Stomach smooth muscle (tissue), 2 donors: ENCODE measurements at regions not wholly inside any gene's neighbourhood (a gene's known extent, or its start where the extent isn't known, plus 50 kb on each side); places are given as distances from the start of the nearest gene placed in this dataset.
"Not testable (repeated sequence)": the region's sequence is repeated elsewhere in the genome, so short reads cannot be mapped to it uniquely, and the experiment has no call there.

ENCODE experiments used
- H3K27ac ChIP-seq: one replicate; pipeline ENCODE4 v1.7.0; 2013; ENCODE audit warnings: mild to moderate bottlenecking, low read length, inconsistent platforms
- H3K27me3 ChIP-seq, 2 donors: one replicate each; pipeline ENCODE4 v1.7.0; 2013; ENCODE audit warnings: low read length in 2 of 2; ENCODE audit not compliant: insufficient read depth in 2 of 2, control insufficient read depth in 1 of 2
- H3K36me3 ChIP-seq, 2 donors: one replicate each; pipeline ENCODE4 v1.7.0; 2013; ENCODE audit warnings: low read length in 2 of 2; ENCODE audit not compliant: control insufficient read depth in 2 of 2, insufficient read depth in 2 of 2
- H3K4me1 ChIP-seq: one replicate; pipeline ENCODE4 v1.7.0; 2013; ENCODE audit warnings: low read length; ENCODE audit not compliant: control insufficient read depth, insufficient read depth
- H3K4me3 ChIP-seq, 2 donors: one replicate each; pipeline ENCODE4 v1.7.0; 2013; ENCODE audit warnings: low read length in 2 of 2
- H3K9ac ChIP-seq, 2 donors: one replicate each; pipeline ENCODE4 v1.7.0; 2013; ENCODE audit warnings: low read length in 2 of 2, mild to moderate bottlenecking in 1 of 2
- H3K9me3 ChIP-seq, 2 donors: one replicate each; pipeline ENCODE4 v1.7.0; 2013; ENCODE audit warnings: low read length in 2 of 2; ENCODE audit not compliant: control insufficient read depth in 2 of 2
- donor health status: healthy.
- donor health status: Pancreatic carcinoma.

GRCh38 chr6:139519097-139519496, 144.6 kb upstream of the CITED2 start:
- Histone ChIP-seq H3K4me1 (no peaks in the 10 kb centered on the region), H3K4me3 (no peak overlapping the region), H3K27me3 (no peaks in the 10 kb centered on the region), H3K9ac (no peak overlapping the region), H3K27ac (no peak overlapping the region), H3K9me3 (no peaks in the 10 kb centered on the region), H3K36me3 (no peaks in the 10 kb centered on the region)

- Histone ChIP-seq H3K4me1 (no peaks in the 10 kb centered on the region), H3K9ac (no peak overlapping the region), H3K27ac (no peak overlapping the region), H3K27me3 (no peaks in the 10 kb centered on the region), H3K36me3 (no peaks in the 10 kb centered on the region), H3K4me3 (no peak overlapping the region), H3K9me3 (no peaks in the 10 kb centered on the region)
Observed at GRCh38 chr6:139518556-139519091, 144.2 kb upstream of the CITED2 start.

GRCh38 chr6:139517998-139518555, 143.6 kb upstream of the CITED2 start:
- not testable (repeated sequence) for H3K27ac ChIP-seq

GRCh38 chr6:139515511-139515910, 141.1 kb upstream of the CITED2 start:
- Histone ChIP-seq H3K27me3 (no peaks in the 10 kb centered on the region), H3K9me3 (no peaks in the 10 kb centered on the region), H3K4me3 (no peak overlapping the region), H3K27ac (no peak overlapping the region), H3K36me3 (no peaks in the 10 kb centered on the region), H3K9ac (no peak overlapping the region), H3K4me1 (no peaks in the 10 kb centered on the region)

More at GRCh38 chr6:139517998-139518555, 143.6 kb upstream of the CITED2 start:
- H3K27me3 ChIP-seq, H3K4me3 ChIP-seq, H3K9me3 ChIP-seq, H3K36me3 ChIP-seq, H3K9ac ChIP-seq, H3K4me1 ChIP-seq: not testable (repeated sequence)

- Histone ChIP-seq H3K27me3 (no peaks in the 10 kb centered on the region), H3K9ac (no peak overlapping the region), H3K4me3 (no peak overlapping the region), H3K4me1 (no peaks in the 10 kb centered on the region), H3K9me3 (no peaks in the 10 kb centered on the region), H3K36me3 (no peaks in the 10 kb centered on the region), H3K27ac (no peak overlapping the region)
Observed at GRCh38 chr6:139514819-139515218, 140.4 kb upstream of the CITED2 start.

- no peak overlapping the region for H3K9ac ChIP-seq
- H3K36me3 ChIP-seq: no peaks in the 10 kb centered on the region
- H3K27ac ChIP-seq: no peak overlapping the region
- H3K9me3 ChIP-seq: no peaks in the 10 kb centered on the region
- H3K4me1 ChIP-seq: no peaks in the 10 kb centered on the region
- H3K27me3 ChIP-seq: no peaks in the 10 kb centered on the region
- no peak overlapping the region for H3K4me3 ChIP-seq
Observed at GRCh38 chr6:139510040-139510790, 135.8 kb upstream of the CITED2 start.

GRCh38 chr6:139509167-139509566, 134.7 kb upstream of the CITED2 start:
- Histone ChIP-seq H3K4me3 (no peak overlapping the region), H3K27me3 (no peaks in the 10 kb centered on the region), H3K27ac (no peak overlapping the region), H3K9ac (no peak overlapping the region), H3K9me3 (no peaks in the 10 kb centered on the region), H3K36me3 (no peaks in the 10 kb centered on the region), H3K4me1 (no peaks in the 10 kb centered on the region)

- H3K27ac ChIP-seq: no peak overlapping the region
Observed at GRCh38 chr6:139508576-139508975, 134.1 kb upstream of the CITED2 start.

GRCh38 chr6:139508023-139508422, 133.6 kb upstream of the CITED2 start:
- no peaks in the 10 kb centered on the region for H3K36me3 ChIP-seq
- no peak overlapping the region for H3K4me3 ChIP-seq
- no peaks in the 10 kb centered on the region for H3K9me3 ChIP-seq
- H3K4me1 ChIP-seq: no peaks in the 10 kb centered on the region
- H3K27ac ChIP-seq: no peak overlapping the region
- H3K9ac ChIP-seq: no peak overlapping the region
- H3K27me3 ChIP-seq: no peaks in the 10 kb centered on the region

More at GRCh38 chr6:139508576-139508975, 134.1 kb upstream of the CITED2 start:
- Histone ChIP-seq H3K4me3 (no peak overlapping the region), H3K27me3 (no peaks in the 10 kb centered on the region), H3K9me3 (no peaks in the 10 kb centered on the region), H3K9ac (no peak overlapping the region), H3K36me3 (no peaks in the 10 kb centered on the region), H3K4me1 (no peaks in the 10 kb centered on the region)

GRCh38 chr6:139500977-139501376, 126.5 kb upstream of the CITED2 start:
- Histone ChIP-seq H3K9me3 (no peaks in the 10 kb centered on the region), H3K36me3 (no peaks in the 10 kb centered on the region), H3K27me3 (no peaks in the 10 kb centered on the region), H3K4me1 (no peaks in the 10 kb centered on the region), H3K9ac (no peak overlapping the region), H3K4me3 (no peak overlapping the region), H3K27ac (no peak overlapping the region)

GRCh38 chr6:139498715-139499114, 124.3 kb upstream of the CITED2 start:
- no peak overlapping the region for H3K4me3 ChIP-seq
- no peaks in the 10 kb centered on the region for H3K36me3 ChIP-seq
- H3K27ac ChIP-seq: no peak overlapping the region
- H3K4me1 ChIP-seq: no peaks in the 10 kb centered on the region
- no peaks in the 10 kb centered on the region for H3K27me3 ChIP-seq
- H3K9me3 ChIP-seq: no peaks in the 10 kb centered on the region
- no peak overlapping the region for H3K9ac ChIP-seq
